ENCODE measurements at regions not wholly inside any gene's neighbourhood (a gene's known extent, or its start where the extent isn't known, plus 50 kb on each side); places are given as distances from the start of the nearest gene placed in this dataset.

DNA sequence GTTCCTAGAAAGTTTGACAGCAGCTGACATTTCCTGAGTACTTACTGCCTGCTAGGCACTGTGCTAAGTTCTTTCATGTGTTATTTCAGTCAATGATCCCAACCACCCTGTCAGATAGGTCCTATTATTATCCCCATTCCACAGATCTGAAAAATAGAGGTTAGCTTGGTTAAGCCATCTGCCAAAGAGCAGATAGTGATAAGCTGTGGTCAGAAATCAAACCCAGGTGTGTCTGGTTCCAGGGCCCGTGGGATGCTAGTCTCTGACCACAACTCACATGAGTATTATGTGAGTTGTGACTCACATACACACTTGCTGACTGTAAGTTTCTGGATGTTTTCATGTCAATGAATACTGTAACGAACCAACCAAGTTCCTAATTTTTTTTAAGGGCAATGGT lies 132.0 kb upstream of the APCDD1 start:
- Histone ChIP-seq H3K4me1 (ENCODE audit: control insufficient read depth in 5 of 5, insufficient read depth in 5 of 5, low read length in 5 of 5) (peaks cover 0 to 1% (median 0%) of the 10 kb centered on the region in 5 donors), H3K4me3 (no peak overlapping the region), H3K9me3 (ENCODE audit: control insufficient read depth in 4 of 4, insufficient read depth in 3 of 4, low read length in 3 of 4) (no peaks in the 10 kb centered on the region), H3K36me3 (ENCODE audit: control insufficient read depth in 4 of 4, insufficient read depth in 4 of 4, low read length in 4 of 4) (no peaks in the 10 kb centered on the region), H3K9ac (ENCODE audit: insufficient read depth in 1 of 2, low read length in 2 of 2) (no peak overlapping the region), H3K27ac (ENCODE audit: low read depth in 1 of 2, low read length in 1 of 2) (no peak overlapping the region), H3K27me3 (ENCODE audit: control insufficient read depth in 3 of 3, insufficient read depth in 3 of 3, low read length in 2 of 3) (no peaks in the 10 kb centered on the region)
- WGBS, 2 donors: 77 to 78% methylated on average over 2 of the region's 2 CpGs
- ATAC-seq (ENCODE audit: insufficient read depth, low FRiP score) (no peak), DNase-seq (no peak)
- TF ChIP-seq, protein P1, sequence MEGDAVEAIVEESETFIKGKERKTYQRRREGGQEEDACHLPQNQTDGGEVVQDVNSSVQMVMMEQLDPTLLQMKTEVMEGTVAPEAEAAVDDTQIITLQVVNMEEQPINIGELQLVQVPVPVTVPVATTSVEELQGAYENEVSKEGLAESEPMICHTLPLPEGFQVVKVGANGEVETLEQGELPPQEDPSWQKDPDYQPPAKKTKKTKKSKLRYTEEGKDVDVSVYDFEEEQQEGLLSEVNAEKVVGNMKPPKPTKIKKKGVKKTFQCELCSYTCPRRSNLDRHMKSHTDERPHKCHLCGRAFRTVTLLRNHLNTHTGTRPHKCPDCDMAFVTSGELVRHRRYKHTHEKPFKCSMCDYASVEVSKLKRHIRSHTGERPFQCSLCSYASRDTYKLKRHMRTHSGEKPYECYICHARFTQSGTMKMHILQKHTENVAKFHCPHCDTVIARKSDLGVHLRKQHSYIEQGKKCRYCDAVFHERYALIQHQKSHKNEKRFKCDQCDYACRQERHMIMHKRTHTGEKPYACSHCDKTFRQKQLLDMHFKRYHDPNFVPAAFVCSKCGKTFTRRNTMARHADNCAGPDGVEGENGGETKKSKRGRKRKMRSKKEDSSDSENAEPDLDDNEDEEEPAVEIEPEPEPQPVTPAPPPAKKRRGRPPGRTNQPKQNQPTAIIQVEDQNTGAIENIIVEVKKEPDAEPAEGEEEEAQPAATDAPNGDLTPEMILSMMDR (IDR thresholded peaks at IDR 0.05; ENCODE audit: control extremely low read depth, extremely low read depth): no peak

DNA sequence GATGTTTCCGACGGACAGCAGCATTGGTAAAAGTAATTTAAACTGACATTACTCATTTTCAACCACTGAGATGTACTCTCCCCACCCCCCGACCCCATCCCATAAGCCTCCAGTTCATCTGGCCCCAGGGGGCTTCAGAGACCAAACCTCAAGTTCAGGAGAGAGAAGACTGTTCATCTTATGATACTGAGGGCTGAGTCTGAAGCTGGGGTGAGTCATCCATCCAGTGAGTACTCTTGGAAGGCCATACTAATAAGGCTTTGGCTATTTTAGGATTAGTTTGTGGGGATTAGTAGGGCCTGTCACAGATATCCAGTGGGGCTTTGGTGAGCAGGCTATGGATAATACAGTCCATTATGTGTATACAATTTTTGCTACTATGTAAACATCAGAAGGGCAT lies 125.3 kb upstream of the APCDD1 start:
- TF ChIP-seq, protein P1 (IDR thresholded peaks at IDR 0.05; ENCODE audit: control extremely low read depth, extremely low read depth): no peak
- H3K4me1 ChIP-seq (ENCODE audit: control insufficient read depth in 5 of 5, insufficient read depth in 5 of 5, low read length in 5 of 5): no peaks in the 10 kb centered on the region
- no peak overlapping the region for H3K4me3 ChIP-seq
- no peak for ATAC-seq (ENCODE audit: insufficient read depth, low FRiP score)
- 90 to 96% methylated on average over 3 of the region's 3 CpGs for WGBS, 2 donors
- H3K27ac ChIP-seq (ENCODE audit: low read depth in 1 of 2, low read length in 1 of 2): no peak overlapping the region
- no peak overlapping the region for H3K9ac ChIP-seq (ENCODE audit: insufficient read depth in 1 of 2, low read length in 2 of 2)
- H3K27me3 ChIP-seq (ENCODE audit: control insufficient read depth in 3 of 3, insufficient read depth in 3 of 3, low read length in 2 of 3): no peaks in the 10 kb centered on the region
- H3K9me3 ChIP-seq (ENCODE audit: control insufficient read depth in 4 of 4, insufficient read depth in 3 of 4, low read length in 3 of 4): no peaks in the 10 kb centered on the region
- H3K36me3 ChIP-seq (ENCODE audit: control insufficient read depth in 4 of 4, insufficient read depth in 4 of 4, low read length in 4 of 4): no peaks in the 10 kb centered on the region
- DNase-seq: no peak

DNA sequence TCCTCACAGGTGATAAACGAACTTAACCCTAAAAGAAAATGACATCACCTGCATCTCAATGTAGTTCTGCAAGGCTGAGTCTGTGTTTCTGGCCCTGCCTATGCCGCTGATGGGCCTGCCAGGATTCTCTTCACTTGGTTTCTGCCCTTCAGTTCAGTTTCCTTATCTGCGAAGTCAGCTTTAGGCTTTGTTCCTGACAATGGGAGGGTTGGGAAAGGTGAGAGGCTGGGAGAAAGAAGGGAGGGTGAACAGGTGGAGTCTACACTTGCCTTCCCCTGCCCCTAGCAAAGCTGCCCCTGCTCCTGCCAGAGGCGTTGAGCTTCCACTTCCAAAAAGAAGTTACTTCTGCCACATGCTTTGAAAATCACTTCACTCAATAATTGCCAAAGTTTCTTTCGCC lies 124.0 kb upstream of the APCDD1 start:
- Histone ChIP-seq H3K36me3 (ENCODE audit: control insufficient read depth in 4 of 4, insufficient read depth in 4 of 4, low read length in 4 of 4) (no peaks in the 10 kb centered on the region), H3K27me3 (ENCODE audit: control insufficient read depth in 3 of 3, insufficient read depth in 3 of 3, low read length in 2 of 3) (no peaks in the 10 kb centered on the region), H3K4me3 (no peak overlapping the region), H3K9ac (ENCODE audit: insufficient read depth in 1 of 2, low read length in 2 of 2) (no peak overlapping the region), H3K9me3 (ENCODE audit: control insufficient read depth in 4 of 4, insufficient read depth in 3 of 4, low read length in 3 of 4) (no peaks in the 10 kb centered on the region), H3K27ac (ENCODE audit: low read depth in 1 of 2, low read length in 1 of 2) (no peak overlapping the region), H3K4me1 (ENCODE audit: control insufficient read depth in 5 of 5, insufficient read depth in 5 of 5, low read length in 5 of 5) (no peaks in the 10 kb centered on the region)
- WGBS, 2 donors: 89 to 94% methylated on average over 5 of the region's 5 CpGs
- no peak for DNase-seq
- ATAC-seq (ENCODE audit: insufficient read depth, low FRiP score): no peak
- TF ChIP-seq, protein P1 (IDR thresholded peaks at IDR 0.05; ENCODE audit: control extremely low read depth, extremely low read depth): no peak

DNA sequence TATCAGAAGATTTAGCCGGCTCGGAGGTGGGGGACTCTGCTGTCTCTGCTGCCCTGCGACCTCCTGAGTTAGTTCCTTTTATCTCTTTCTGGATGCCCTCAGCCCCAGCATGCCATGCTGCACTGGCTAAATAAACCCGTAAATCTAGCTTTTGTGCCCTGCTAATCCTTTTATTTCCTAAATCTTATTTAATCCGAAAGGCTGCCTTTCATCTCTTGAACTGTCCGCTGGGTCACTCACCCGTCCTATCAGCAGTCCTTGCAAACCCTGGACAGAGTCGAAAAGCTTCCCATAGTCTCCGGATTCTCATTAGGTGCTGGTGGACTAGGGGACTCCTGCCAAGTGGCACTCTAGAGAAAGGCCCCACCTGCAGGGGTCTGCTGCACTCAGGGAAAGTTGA lies 122.0 kb upstream of the APCDD1 start:
- Histone ChIP-seq H3K4me3 (no peak overlapping the region), H3K27ac (ENCODE audit: low read depth in 1 of 2, low read length in 1 of 2) (no peak overlapping the region), H3K36me3 (ENCODE audit: control insufficient read depth in 4 of 4, insufficient read depth in 4 of 4, low read length in 4 of 4) (no peaks in the 10 kb centered on the region), H3K9me3 (ENCODE audit: control insufficient read depth in 4 of 4, insufficient read depth in 3 of 4, low read length in 3 of 4) (no peaks in the 10 kb centered on the region), H3K4me1 (ENCODE audit: control insufficient read depth in 5 of 5, insufficient read depth in 5 of 5, low read length in 5 of 5) (no peaks in the 10 kb centered on the region), H3K9ac (ENCODE audit: insufficient read depth in 1 of 2, low read length in 2 of 2) (no peak overlapping the region), H3K27me3 (ENCODE audit: control insufficient read depth in 3 of 3, insufficient read depth in 3 of 3, low read length in 2 of 3) (no peaks in the 10 kb centered on the region)
- TF ChIP-seq, protein P1 (IDR thresholded peaks at IDR 0.05; ENCODE audit: control extremely low read depth, extremely low read depth): no peak
- DNase-seq (no peak), ATAC-seq (ENCODE audit: insufficient read depth, low FRiP score) (no peak)
- 96 to 97% methylated on average over 9 of the region's 9 CpGs for WGBS, 2 donors
